Loucy (cell line): ENCODE measurements at regions not wholly inside any gene's neighbourhood (a gene's known extent, or its start where the extent isn't known, plus 50 kb on each side); places are given as distances from the start of the nearest gene placed in this dataset.

ENCODE experiments used
- H2AFZ ChIP-seq: fragments of 200-600 bp; sonication (generic); 2 replicates; pipeline ENCODE4 v1.6.0; 2016; ENCODE audit warnings: antibody characterized with exemption, mild to moderate bottlenecking, low read length, moderate library complexity
- H3F3A ChIP-seq: fragments of 200-600 bp; 2 replicates; pipeline ENCODE4 v1.6.0; 2016; ENCODE audit warnings: antibody characterized with exemption, low read depth, mild to moderate bottlenecking
- H3K27me3 ChIP-seq: fragments of 200-600 bp; sonication (generic); 2 replicates; pipeline ENCODE4 v1.6.1; 2014; ENCODE audit warnings: low read length, mild to moderate bottlenecking; ENCODE audit not compliant: insufficient read depth, poor library complexity, severe bottlenecking
- H3K36me3 ChIP-seq: fragments of 200-600 bp; sonication (generic); 2 replicates; pipeline ENCODE4 v1.6.1; 2016; ENCODE audit warnings: low read length; ENCODE audit not compliant: insufficient read depth
- H3K4me1 ChIP-seq: fragments of 200-600 bp; sonication (generic); 2 replicates; pipeline ENCODE4 v1.5.1; 2014; ENCODE audit warnings: low read length, mild to moderate bottlenecking; ENCODE audit not compliant: insufficient read depth, poor library complexity, severe bottlenecking
- H3K4me2 ChIP-seq: fragments of 200-600 bp; sonication (generic); 2 replicates; pipeline ENCODE4 v1.6.0; 2014; ENCODE audit warnings: antibody characterized with exemption, low read length, low read depth, mild to moderate bottlenecking; ENCODE audit not compliant: poor library complexity, severe bottlenecking
- H3K4me3 ChIP-seq: fragments of 200-600 bp; sonication (generic); 2 replicates; pipeline ENCODE4 v1.5.1; 2014; ENCODE audit warnings: low read length, mild to moderate bottlenecking, mixed read lengths; ENCODE audit not compliant: poor library complexity, severe bottlenecking
- H3K79me2 ChIP-seq: fragments of 200-600 bp; sonication (generic); 2 replicates; pipeline ENCODE4 v1.6.1; 2014; ENCODE audit warnings: low read length; ENCODE audit not compliant: insufficient read depth
- H3K9ac ChIP-seq: fragments of 200-600 bp; sonication (generic); 2 replicates; pipeline ENCODE4 v1.6.0; 2014; ENCODE audit warnings: mild to moderate bottlenecking, low read depth, low read length, moderate library complexity; ENCODE audit not compliant: poor library complexity, severe bottlenecking
- H3K9me2 ChIP-seq: fragments of 200-600 bp; sonication (generic); replicated peaks from 2 replicates; pipeline ENCODE4 v1.6.1; 2016; ENCODE audit warnings: low read depth, low read length, mixed read lengths
- H3K9me3 ChIP-seq: fragments of 200-600 bp; sonication (generic); 2 replicates; pipeline ENCODE4 v1.6.1; 2014; ENCODE audit warnings: mild to moderate bottlenecking, antibody characterized with exemption, low read length, low read depth; ENCODE audit not compliant: insufficient read depth
- H4K20me1 ChIP-seq: fragments of 200-600 bp; sonication (generic); 2 replicates; pipeline ENCODE4 v1.6.0; 2014; ENCODE audit warnings: antibody characterized with exemption, low read length, mild to moderate bottlenecking; ENCODE audit not compliant: insufficient read depth, poor library complexity, severe bottlenecking
- EZH2phosphoT487 ChIP-seq: fragments of 200-600 bp; IDR thresholded peaks from 2 replicates; pipeline ENCODE4 v1.6.1; 2018; ENCODE audit warnings: antibody characterized with exemption, mild to moderate bottlenecking, moderate library complexity, borderline replicate concordance
- TF ChIP-seq, protein P1 (sequence below): fragments of 200-600 bp; sonication (generic); conservative IDR thresholded peaks from 2 replicates; pipeline ENCODE4 v1.5.1; 2014; ENCODE audit warnings: mild to moderate bottlenecking, antibody characterized with exemption, low read length

DNA sequence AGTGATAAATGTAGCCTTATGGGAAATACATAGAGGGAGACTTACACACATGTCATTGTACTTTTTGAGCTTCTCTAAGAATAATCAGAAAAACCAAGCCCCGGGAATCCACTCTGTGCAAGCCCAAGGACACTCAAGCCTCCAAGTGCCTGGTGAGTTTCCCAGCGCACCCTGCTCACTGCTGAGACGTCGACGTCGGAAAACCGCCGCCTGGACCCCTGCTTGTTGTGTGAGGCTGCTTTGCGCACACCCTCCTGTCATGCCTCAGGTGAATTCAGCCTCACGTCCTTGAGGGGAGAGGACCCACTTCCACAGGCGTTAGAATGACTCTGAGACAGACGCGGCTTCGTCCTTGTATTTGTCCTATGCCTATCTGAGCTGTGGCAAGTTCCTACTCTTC lies 368.4 kb upstream of the AKR1E2 start:
- no peaks in the 10 kb centered on the region for H3K9me2 ChIP-seq
- H3K4me1 ChIP-seq = no peaks in the 10 kb centered on the region

DNA sequence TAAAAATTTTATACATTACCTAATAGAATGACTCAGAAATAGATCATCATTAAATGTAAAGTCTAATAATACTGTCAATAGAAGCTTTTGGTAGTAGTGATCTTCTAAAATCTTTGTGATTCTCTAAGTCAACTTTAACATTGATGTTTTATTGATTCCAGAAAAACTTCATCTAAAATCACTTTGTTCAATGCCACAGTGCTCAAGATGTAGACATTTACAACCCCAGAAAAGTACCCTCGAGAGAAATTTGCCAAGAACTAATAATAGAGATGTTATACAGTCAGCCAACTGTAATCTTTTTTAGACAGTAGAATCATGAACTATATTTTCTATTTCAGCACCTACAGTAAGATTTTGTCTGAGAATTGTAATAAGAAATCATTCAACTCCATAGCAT lies 369.2 kb upstream of the AKR1E2 start:
- TF ChIP-seq, protein P1, sequence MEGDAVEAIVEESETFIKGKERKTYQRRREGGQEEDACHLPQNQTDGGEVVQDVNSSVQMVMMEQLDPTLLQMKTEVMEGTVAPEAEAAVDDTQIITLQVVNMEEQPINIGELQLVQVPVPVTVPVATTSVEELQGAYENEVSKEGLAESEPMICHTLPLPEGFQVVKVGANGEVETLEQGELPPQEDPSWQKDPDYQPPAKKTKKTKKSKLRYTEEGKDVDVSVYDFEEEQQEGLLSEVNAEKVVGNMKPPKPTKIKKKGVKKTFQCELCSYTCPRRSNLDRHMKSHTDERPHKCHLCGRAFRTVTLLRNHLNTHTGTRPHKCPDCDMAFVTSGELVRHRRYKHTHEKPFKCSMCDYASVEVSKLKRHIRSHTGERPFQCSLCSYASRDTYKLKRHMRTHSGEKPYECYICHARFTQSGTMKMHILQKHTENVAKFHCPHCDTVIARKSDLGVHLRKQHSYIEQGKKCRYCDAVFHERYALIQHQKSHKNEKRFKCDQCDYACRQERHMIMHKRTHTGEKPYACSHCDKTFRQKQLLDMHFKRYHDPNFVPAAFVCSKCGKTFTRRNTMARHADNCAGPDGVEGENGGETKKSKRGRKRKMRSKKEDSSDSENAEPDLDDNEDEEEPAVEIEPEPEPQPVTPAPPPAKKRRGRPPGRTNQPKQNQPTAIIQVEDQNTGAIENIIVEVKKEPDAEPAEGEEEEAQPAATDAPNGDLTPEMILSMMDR = no peak
- TF ChIP-seq EZH2phosphoT487 = no peak
- H4K20me1 ChIP-seq = no peaks in the 10 kb centered on the region
- no peaks in the 10 kb centered on the region for H3F3A ChIP-seq
- H3K4me3 ChIP-seq = no peak overlapping the region
- no peaks in the 10 kb centered on the region for H3K9me3 ChIP-seq
- no peak overlapping the region for H3K4me2 ChIP-seq
- H3K9me2 ChIP-seq = no peaks in the 10 kb centered on the region
- no peaks in the 10 kb centered on the region for H3K36me3 ChIP-seq
- no peak overlapping the region for H3K9ac ChIP-seq
- no peaks in the 10 kb centered on the region for H3K79me2 ChIP-seq
- H3K4me1 ChIP-seq = no peaks in the 10 kb centered on the region
- H2AFZ ChIP-seq = no peak overlapping the region
- no peaks in the 10 kb centered on the region for H3K27me3 ChIP-seq

More for the DNA sequence above, 368.4 kb upstream of the AKR1E2 start:
- Histone ChIP-seq H3F3A (no peaks in the 10 kb centered on the region), H3K9me3 (no peaks in the 10 kb centered on the region), H3K36me3 (no peaks in the 10 kb centered on the region), H3K4me3 (no peak overlapping the region), H3K79me2 (no peaks in the 10 kb centered on the region), H3K4me2 (no peak overlapping the region), H4K20me1 (no peaks in the 10 kb centered on the region), H2AFZ (no peak overlapping the region), H3K27me3 (no peaks in the 10 kb centered on the region), H3K9ac (no peak overlapping the region)
- TF ChIP-seq EZH2phosphoT487 = no peak
- TF ChIP-seq, protein P1 = no peak

DNA sequence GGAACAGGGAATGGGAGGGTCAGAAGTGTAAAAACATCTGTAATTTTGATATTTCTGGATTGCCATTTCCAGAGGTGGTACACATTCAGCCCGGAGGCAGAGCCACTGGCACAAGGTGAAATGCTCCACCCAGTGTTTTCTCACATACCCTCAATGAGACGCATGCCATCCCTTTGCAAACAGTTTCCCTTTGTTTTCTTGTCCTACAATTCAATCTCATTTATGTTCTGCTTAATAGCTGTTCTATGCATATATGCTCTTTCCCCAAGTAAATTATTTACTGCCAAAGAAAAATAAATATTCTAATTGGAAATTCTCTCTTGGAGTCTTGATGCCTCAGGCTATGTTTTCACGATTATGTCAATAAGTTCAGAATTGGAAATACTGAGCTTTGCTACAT lies 369.7 kb upstream of the AKR1E2 start:
- H2AFZ ChIP-seq = no peak overlapping the region

More for the DNA sequence above, 369.7 kb upstream of the AKR1E2 start:
- H3K4me3 ChIP-seq = no peak overlapping the region
- TF ChIP-seq, protein P1 = no peak
- TF ChIP-seq EZH2phosphoT487 = no peak
- H3K9me3 ChIP-seq = no peaks in the 10 kb centered on the region
- no peaks in the 10 kb centered on the region for H3K4me1 ChIP-seq
- no peaks in the 10 kb centered on the region for H3K79me2 ChIP-seq
- H3F3A ChIP-seq = no peaks in the 10 kb centered on the region
- no peaks in the 10 kb centered on the region for H4K20me1 ChIP-seq
- H3K9me2 ChIP-seq = no peaks in the 10 kb centered on the region
- H3K9ac ChIP-seq = no peak overlapping the region
- no peaks in the 10 kb centered on the region for H3K36me3 ChIP-seq
- H3K4me2 ChIP-seq = no peak overlapping the region
- H3K27me3 ChIP-seq = no peaks in the 10 kb centered on the region
